H1 (cell line): ENCODE measurements at regions not wholly inside any gene's neighbourhood (a gene's known extent, or its start where the extent isn't known, plus 50 kb on each side); places are given as distances from the start of the nearest gene placed in this dataset.

Experiments used
- CTCF ChIA-PET: fragments of 300-600 bp; sonication (Branson Sonifier 250); formaldehyde crosslinking; loops from one replicate; lab custom pipeline; 2021; ENCODE audit not compliant: partially characterized antibody; lab: Charles Lee
- POLR2A ChIA-PET: fragments of 300-600 bp; sonication (Branson Sonifier 250); formaldehyde crosslinking; loops from one replicate; lab custom pipeline; 2021; ENCODE audit warnings: inconsistent platforms; ENCODE audit not compliant: partially characterized antibody; lab: Charles Lee
- DNase-seq, 2 experiments: peaks; one replicate each; pipeline versions ENCODE4 v3.0.0 to v3.0.0-alpha.2; 2010 to 2022; ENCODE audit warnings: low spot score in 2 of 2, low read depth in 1 of 2, mixed read lengths in 1 of 2
- FAIRE-seq: peaks from 2 replicates; lab custom pipeline; 2011; peaks lifted over from hg19 to GRCh38; lab: Jason Lieb, UNC
- H2AFZ ChIP-seq: 2 replicates; pipeline ENCODE4 v1.8.1; 2012; ENCODE audit warnings: low read length, inconsistent platforms
- H2AK5ac ChIP-seq: 2 replicates; pipeline ENCODE4 v1.6.1; 2013; ENCODE audit warnings: low read depth, low read length
- H2BK120ac ChIP-seq: replicated peaks from 2 replicates; pipeline ENCODE3; 2013; ENCODE audit warnings: low read depth, low read length, inconsistent platforms
- H2BK12ac ChIP-seq: 2 replicates; pipeline ENCODE4 v1.6.1; 2013; ENCODE audit warnings: low read depth, low read length
- H2BK15ac ChIP-seq: 2 replicates; pipeline ENCODE4 v1.6.1; 2013; ENCODE audit warnings: low read length
- H2BK20ac ChIP-seq: 2 replicates; pipeline ENCODE4 v1.6.1; 2013; ENCODE audit warnings: low read length
- H2BK5ac ChIP-seq: 2 replicates; pipeline ENCODE4 v1.6.1; 2013; ENCODE audit warnings: low read depth, low read length
- H3K14ac ChIP-seq: 2 replicates; pipeline ENCODE4 v1.6.1; 2013; ENCODE audit warnings: inconsistent platforms; ENCODE audit not compliant: insufficient read length
- H3K18ac ChIP-seq: 2 replicates; pipeline ENCODE4 v1.6.1; 2013; ENCODE audit warnings: low read length; ENCODE audit errors: extremely low read depth
- H3K23ac ChIP-seq: 2 replicates; pipeline ENCODE4 v1.6.1; 2013; ENCODE audit warnings: inconsistent platforms; ENCODE audit not compliant: insufficient read length
- H3K23me2 ChIP-seq: 2 replicates; pipeline ENCODE4 v1.6.1; 2013; ENCODE audit warnings: low read depth, low read length
- H3K27ac ChIP-seq: 2 replicates; pipeline ENCODE4 v1.6.1; 2011; ENCODE audit warnings: low read depth, low read length, inconsistent platforms
- H3K27me3 ChIP-seq, 4 experiments: replicated peaks in 1 of 4; 1 replicate in 1 of 4; 2 replicates in 3 of 4; pipeline versions ENCODE4 v1.6.1 to v1.8.1; 2011 to 2013; ENCODE audit warnings: low read length in 3 of 4, mild to moderate bottlenecking in 3 of 4, inconsistent platforms in 2 of 4, mixed read lengths in 2 of 4, moderate library complexity in 1 of 4; ENCODE audit not compliant: control insufficient read depth in 3 of 4, insufficient read depth in 3 of 4; ENCODE audit errors: extremely low read depth in 1 of 4
- H3K36me3 ChIP-seq, 4 experiments: 2 replicates each; pipeline versions ENCODE4 v1.6.1 to v1.8.1; 2011 to 2013; ENCODE audit warnings: mild to moderate bottlenecking in 4 of 4, low read length in 3 of 4, moderate library complexity in 2 of 4, control low read depth in 1 of 4, inconsistent platforms in 1 of 4; ENCODE audit not compliant: insufficient read depth in 4 of 4, control insufficient read depth in 2 of 4
- H3K4ac ChIP-seq: replicated peaks from 2 replicates; pipeline ENCODE3; 2013; ENCODE audit warnings: low read length, low read depth, mixed read lengths, inconsistent platforms; ENCODE audit not compliant: insufficient read length
- H3K4me1 ChIP-seq, 4 experiments: replicated peaks in 1 of 4; 1 replicate in 1 of 4; 2 replicates in 3 of 4; pipeline versions ENCODE4 v1.6.1 to v1.8.1; 2011 to 2013; ENCODE audit warnings: low read length in 3 of 4, inconsistent platforms in 2 of 4, mixed read lengths in 1 of 4; ENCODE audit not compliant: insufficient read depth in 4 of 4, control insufficient read depth in 3 of 4
- H3K4me2 ChIP-seq, 2 experiments: 2 replicates each; pipeline versions ENCODE4 v1.6.1 to v1.8.1; 2011 to 2013; ENCODE audit warnings: low read depth in 2 of 2, low read length in 2 of 2, control low read depth in 1 of 2, inconsistent platforms in 1 of 2, mild to moderate bottlenecking in 1 of 2; ENCODE audit not compliant: insufficient read depth in 1 of 2
- H3K4me3 ChIP-seq, 4 experiments: fragments of 200-600, 300-600 bp in 1 of 4; sonication (generic), shearing (Covaris generic), sonication (Bioruptor Twin) in 1 of 4; 2 replicates each; pipeline versions ENCODE4 v1.5.1 to v1.8.1; 2011 to 2016; ENCODE audit warnings: low read length in 4 of 4, low read depth in 3 of 4, control low read depth in 2 of 4, inconsistent platforms in 2 of 4, mild to moderate bottlenecking in 2 of 4, mixed read lengths in 1 of 4, moderate library complexity in 1 of 4; ENCODE audit not compliant: insufficient read depth in 2 of 4; ENCODE audit errors: extremely low read depth in 1 of 4
- H3K56ac ChIP-seq: replicated peaks from 2 replicates; pipeline ENCODE3; 2013; ENCODE audit warnings: low read depth, mild to moderate bottlenecking, mixed read lengths, low read length, inconsistent platforms; ENCODE audit not compliant: insufficient read length
- H3K79me1 ChIP-seq: 2 replicates; pipeline ENCODE4 v1.6.1; 2013; ENCODE audit warnings: low read depth, low read length, control low read depth
- H3K79me2 ChIP-seq, 2 experiments: 2 replicates each; pipeline versions ENCODE4 v1.6.1 to v1.8.1; 2012 to 2013; ENCODE audit warnings: low read length in 2 of 2, mild to moderate bottlenecking in 2 of 2, inconsistent platforms in 1 of 2; ENCODE audit not compliant: insufficient read depth in 2 of 2, control insufficient read depth in 1 of 2
- H3K9ac ChIP-seq, 4 experiments: replicated peaks in 1 of 4; 1 replicate in 1 of 4; 2 replicates in 3 of 4; pipeline versions ENCODE4 v1.6.1 to v1.8.1; 2011 to 2013; ENCODE audit warnings: low read depth in 3 of 4, low read length in 3 of 4, control low read depth in 2 of 4, mild to moderate bottlenecking in 2 of 4, moderate library complexity in 2 of 4, inconsistent platforms in 1 of 4; ENCODE audit errors: extremely low read depth in 1 of 4
- H3K9me3 ChIP-seq, 2 experiments: 2 replicates each; pipeline versions ENCODE4 v1.6.1 to v1.8.1; 2012 to 2013; ENCODE audit warnings: mild to moderate bottlenecking in 2 of 2, moderate library complexity in 2 of 2, control low read depth in 1 of 2, inconsistent platforms in 1 of 2, low read depth in 1 of 2, low read length in 1 of 2, mixed read lengths in 1 of 2; ENCODE audit not compliant: insufficient read depth in 2 of 2
- H4K20me1 ChIP-seq, 2 experiments: replicated peaks in 1 of 2; 2 replicates each; pipeline versions ENCODE3 to v1.8.1; 2011 to 2013; ENCODE audit warnings: inconsistent platforms in 2 of 2, low read length in 2 of 2, mild to moderate bottlenecking in 1 of 2; ENCODE audit not compliant: insufficient read depth in 2 of 2, control insufficient read depth in 1 of 2
- H4K5ac ChIP-seq: 2 replicates; pipeline ENCODE4 v1.6.1; 2013; ENCODE audit warnings: low read length, low read depth, mixed read lengths, inconsistent platforms; ENCODE audit not compliant: insufficient read length
- H4K8ac ChIP-seq: 2 replicates; pipeline ENCODE4 v1.8.0; 2013; ENCODE audit warnings: mild to moderate bottlenecking, moderate library complexity, low read length, inconsistent platforms; ENCODE audit not compliant: insufficient read depth; ENCODE audit errors: extremely low read depth
- H4K91ac ChIP-seq: replicated peaks from 2 replicates; pipeline ENCODE3; 2013; ENCODE audit warnings: low read length, mixed read lengths, inconsistent platforms; ENCODE audit not compliant: insufficient read length
- CTBP2 ChIP-seq: IDR thresholded peaks from 2 replicates; pipeline ENCODE4 v1.7.0; 2011; ENCODE audit warnings: borderline replicate concordance, mild to moderate bottlenecking, moderate library complexity, mixed read lengths, low read length; ENCODE audit not compliant: insufficient read depth, insufficient read length
- HDAC6 ChIP-seq: IDR thresholded peaks from one replicate; pipeline ENCODE4 v1.7.1; 2012; ENCODE audit warnings: low read depth, mild to moderate bottlenecking, inconsistent platforms, low read length, moderate library complexity
- POLR2A ChIP-seq, 2 experiments: IDR thresholded peaks; 1 replicate in 1 of 2; 2 replicates in 1 of 2; pipeline ENCODE4 v1.6.1; 2011; ENCODE audit warnings: low read depth in 2 of 2, low read length in 2 of 2, mild to moderate bottlenecking in 2 of 2; ENCODE audit errors: control extremely low read depth in 1 of 2
- TAF7 ChIP-seq: optimal IDR thresholded peaks from 2 replicates; pipeline ENCODE3; 2011; ENCODE audit warnings: low read depth, mild to moderate bottlenecking, inconsistent platforms, low read length, moderate library complexity, borderline replicate concordance
- WGBS, 2 experiments: shearing (Covaris generic) in 1 of 2; methylation state at CpG; one replicate each; pipeline versions ENCODE4 v1.1.6 to v1.1.7; 2013 to 2015; ENCODE audit warnings: low lambda C conversion rate in 2 of 2, mixed read lengths in 2 of 2, inconsistent platforms in 1 of 2, low coverage in 1 of 2, missing lambda C conversion rate in 1 of 2; ENCODE audit not compliant: insufficient replicate concordance in 2 of 2, insufficient coverage in 1 of 2, insufficient read length in 1 of 2; ENCODE audit errors: extremely low coverage in 1 of 2, missing lambda C conversion rate in 1 of 2; 5-methylcytosine and 5-hydroxymethylcytosine counted together

DNA sequence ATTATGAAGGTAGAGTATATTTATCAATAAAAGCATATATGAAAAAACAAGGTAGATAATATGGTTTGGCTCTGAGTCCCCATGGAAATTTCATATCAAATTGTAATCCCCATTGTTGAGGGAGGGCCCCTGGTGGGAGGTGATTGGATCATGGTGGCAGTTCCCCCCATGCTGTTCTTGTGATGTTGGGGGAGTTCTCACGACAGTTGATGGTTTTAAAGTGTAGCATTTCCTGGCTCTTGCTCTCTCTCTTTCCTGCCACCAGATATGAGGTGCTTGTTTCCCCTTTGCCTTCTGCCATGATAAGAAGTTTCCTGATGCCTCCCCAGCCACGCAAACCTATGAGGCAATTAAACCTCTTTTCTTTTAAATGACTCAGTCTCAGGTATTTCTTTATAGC lies 260.4 kb downstream of the PPARGC1A start:
- H3K56ac ChIP-seq: no peak overlapping the region
- no peak for DNase-seq
- no peak overlapping the region for H3K9ac ChIP-seq
- no peak overlapping the region for H3K4me3 ChIP-seq
- H4K5ac ChIP-seq: no peak overlapping the region
- H4K91ac ChIP-seq: no peak overlapping the region
- H3K36me3 ChIP-seq: no peaks in the 10 kb centered on the region
- H3K18ac ChIP-seq: no peak overlapping the region
- H2AFZ ChIP-seq: no peak overlapping the region
- peaks cover 0 to 3% (median 0%) of the 10 kb centered on the region in 4 experiments; a peak in 1 of 7 replicates for H3K4me1 ChIP-seq
- no peak overlapping the region for H2BK120ac ChIP-seq
- no peak overlapping the region for H2BK5ac ChIP-seq
- ChIA-PET CTCF (interaction anchor here (0.8 kb wide), 1 partner anchor 9 kb away, joined by 3 read pairs; no protein-coding TSS in a partner anchor), POLR2A (no interaction called here)
- H2BK12ac ChIP-seq: no peak overlapping the region
- H3K27me3 ChIP-seq: no peaks in the 10 kb centered on the region
- H3K23me2 ChIP-seq: no peaks in the 10 kb centered on the region; the same call in 1 of the 2 replicates
- H3K23ac ChIP-seq: no peak overlapping the region
- no peaks in the 10 kb centered on the region for H4K20me1 ChIP-seq
- FAIRE-seq: no peak
- TF ChIP-seq TAF7: no peak
- TF ChIP-seq HDAC6: no peak
- no peak for TF ChIP-seq CTBP2
- TF ChIP-seq POLR2A (IDR thresholded peaks at IDR 0.05; ENCODE audit: control extremely low read depth in 1 of 2, low read depth in 2 of 2, low read length in 2 of 2): no peak
- H3K9me3 ChIP-seq: no peaks in the 10 kb centered on the region; a peak in 1 of 4 replicates
- H3K4ac ChIP-seq: no peak overlapping the region
- no peaks in the 10 kb centered on the region for H3K79me2 ChIP-seq
- H3K79me1 ChIP-seq: no peaks in the 10 kb centered on the region
- no peak overlapping the region for H3K27ac ChIP-seq
- no peak overlapping the region for H4K8ac ChIP-seq
- no peak overlapping the region for H3K4me2 ChIP-seq
- H2BK15ac ChIP-seq: no peak overlapping the region
- no peak overlapping the region for H3K14ac ChIP-seq
- H2BK20ac ChIP-seq: no peak overlapping the region
- 59% methylated on average over 2 of the region's 2 CpGs; no CpG with 5 or more reads in 1 of the 2 experiments for WGBS, 2 experiments
- H2AK5ac ChIP-seq: no peak overlapping the region
